ENCODE measurements at regions not wholly inside any gene's neighbourhood (a gene's known extent, or its start where the extent isn't known, plus 50 kb on each side); places are given as distances from the start of the nearest gene placed in this dataset.

- Histone ChIP-seq H3K4me1 (ENCODE audit: control insufficient read depth, insufficient read depth, low read length) (peaks cover 7% of the 10 kb centered on the region), H3K36me3 (ENCODE audit: control insufficient read depth, insufficient read depth, low read length) (no peaks in the 10 kb centered on the region), H3K27me3 (ENCODE audit: control insufficient read depth, insufficient read depth, low read length) (peaks cover 9% of the 10 kb centered on the region), H3K9me3 (ENCODE audit: control insufficient read depth, insufficient read depth, low read length) (no peaks in the 10 kb centered on the region), H3K27ac (ENCODE audit: low read depth, low read length) (no peak overlapping the region), H3K4me3 (ENCODE audit: low read depth, low read length) (no peak overlapping the region)
- 93% methylated on average over 7 of the region's 12 CpGs for WGBS (ENCODE audit: insufficient coverage)
- no peak for DNase-seq (ENCODE audit: low read depth in 4 of 6, low spot score in 6 of 6)
Measured at GRCh38 chr22:27382947-27383346, 418.6 kb downstream of the MN1 start.

- peaks cover 3% of the 10 kb centered on the region for H3K4me1 ChIP-seq (ENCODE audit: control insufficient read depth, insufficient read depth, low read length)
- H3K9me3 ChIP-seq (ENCODE audit: control insufficient read depth, insufficient read depth, low read length): no peaks in the 10 kb centered on the region
- WGBS (ENCODE audit: insufficient coverage): 83% methylated on average over 2 of the region's 3 CpGs
- H3K27ac ChIP-seq (ENCODE audit: low read depth, low read length): no peak overlapping the region
- no peaks in the 10 kb centered on the region for H3K36me3 ChIP-seq (ENCODE audit: control insufficient read depth, insufficient read depth, low read length)
- no peak overlapping the region for H3K4me3 ChIP-seq (ENCODE audit: low read depth, low read length)
- peaks cover 16% of the 10 kb centered on the region for H3K27me3 ChIP-seq (ENCODE audit: control insufficient read depth, insufficient read depth, low read length)
- no peak for DNase-seq (ENCODE audit: low read depth in 4 of 6, low spot score in 6 of 6)
Measured at GRCh38 chr22:27383896-27384295, 417.7 kb downstream of the MN1 start.

DNA sequence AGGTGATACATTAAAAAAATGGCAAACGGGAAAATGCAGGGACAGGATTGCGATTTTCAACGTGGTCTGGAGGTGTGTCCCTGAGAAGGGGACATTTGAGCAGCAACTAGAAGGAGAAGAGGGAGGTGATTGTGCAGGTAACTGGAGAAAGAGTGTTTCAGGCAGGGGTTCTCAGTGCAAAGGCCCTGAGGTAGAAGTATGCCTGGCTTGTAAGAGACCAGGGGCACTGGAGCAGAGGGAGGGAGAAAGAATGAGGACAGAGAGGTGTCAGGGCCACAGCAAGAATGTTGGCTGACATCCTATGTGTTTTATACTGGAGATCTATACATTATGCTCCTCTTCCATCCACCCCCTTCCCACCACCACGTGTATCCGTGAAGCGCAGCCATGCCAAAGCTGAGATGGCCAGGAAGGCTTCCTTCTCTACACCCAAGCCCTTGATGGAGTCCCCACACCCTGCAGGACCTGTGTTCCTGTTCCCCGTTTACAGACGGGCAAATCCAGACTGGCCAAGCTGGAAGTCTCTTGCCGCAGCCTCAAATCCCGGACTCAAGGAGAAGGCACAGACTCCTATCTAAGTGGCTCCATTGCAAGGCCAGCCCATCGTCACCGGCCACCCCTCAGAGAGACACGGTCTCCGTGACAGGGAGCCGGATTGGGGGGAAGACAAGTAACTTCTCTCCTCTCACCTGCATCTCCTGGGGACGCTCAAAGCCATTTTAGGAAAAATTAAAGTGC is 416.1 kb downstream of the MN1 start:
- no peaks in the 10 kb centered on the region for H3K9me3 ChIP-seq (ENCODE audit: control insufficient read depth, insufficient read depth, low read length)
- WGBS (ENCODE audit: insufficient coverage): 89% methylated on average over 14 of the region's 16 CpGs
- peaks cover 3% of the 10 kb centered on the region for H3K4me1 ChIP-seq (ENCODE audit: control insufficient read depth, insufficient read depth, low read length)
- H3K27me3 ChIP-seq (ENCODE audit: control insufficient read depth, insufficient read depth, low read length): peaks cover 16% of the 10 kb centered on the region
- H3K4me3 ChIP-seq (ENCODE audit: low read depth, low read length): no peak overlapping the region
- DNase-seq (ENCODE audit: low read depth in 4 of 6, low spot score in 6 of 6): no peak
- no peaks in the 10 kb centered on the region for H3K36me3 ChIP-seq (ENCODE audit: control insufficient read depth, insufficient read depth, low read length)
- H3K27ac ChIP-seq (ENCODE audit: low read depth, low read length): no peak overlapping the region

- Histone ChIP-seq H3K4me1 (ENCODE audit: control insufficient read depth, insufficient read depth, low read length) (peaks cover 3% of the 10 kb centered on the region), H3K27ac (ENCODE audit: low read depth, low read length) (no peak overlapping the region), H3K4me3 (ENCODE audit: low read depth, low read length) (no peak overlapping the region), H3K27me3 (ENCODE audit: control insufficient read depth, insufficient read depth, low read length) (peaks cover 16% of the 10 kb centered on the region), H3K36me3 (ENCODE audit: control insufficient read depth, insufficient read depth, low read length) (no peaks in the 10 kb centered on the region), H3K9me3 (ENCODE audit: control insufficient read depth, insufficient read depth, low read length) (no peaks in the 10 kb centered on the region)
- DNase-seq (ENCODE audit: low read depth in 4 of 6, low spot score in 6 of 6): no peak
- WGBS (ENCODE audit: insufficient coverage): 83% methylated on average over 7 of the region's 7 CpGs
Measured at GRCh38 chr22:27386186-27386585, 415.4 kb downstream of the MN1 start.

- H3K9me3 ChIP-seq (ENCODE audit: control insufficient read depth, insufficient read depth, low read length): no peaks in the 10 kb centered on the region
- H3K4me1 ChIP-seq (ENCODE audit: control insufficient read depth, insufficient read depth, low read length): peaks cover 9% of the 10 kb centered on the region
- no peak for DNase-seq (ENCODE audit: low read depth in 4 of 6, low spot score in 6 of 6)
- WGBS (ENCODE audit: insufficient coverage): 80% methylated on average over 1 of the region's 6 CpGs
- H3K4me3 ChIP-seq (ENCODE audit: low read depth, low read length): no peak overlapping the region
- H3K27ac ChIP-seq (ENCODE audit: low read depth, low read length): no peak overlapping the region
- H3K36me3 ChIP-seq (ENCODE audit: control insufficient read depth, insufficient read depth, low read length): no peaks in the 10 kb centered on the region
- H3K27me3 ChIP-seq (ENCODE audit: control insufficient read depth, insufficient read depth, low read length): peaks cover 16% of the 10 kb centered on the region
Measured at GRCh38 chr22:27387561-27387960, 414.0 kb downstream of the MN1 start.

DNA sequence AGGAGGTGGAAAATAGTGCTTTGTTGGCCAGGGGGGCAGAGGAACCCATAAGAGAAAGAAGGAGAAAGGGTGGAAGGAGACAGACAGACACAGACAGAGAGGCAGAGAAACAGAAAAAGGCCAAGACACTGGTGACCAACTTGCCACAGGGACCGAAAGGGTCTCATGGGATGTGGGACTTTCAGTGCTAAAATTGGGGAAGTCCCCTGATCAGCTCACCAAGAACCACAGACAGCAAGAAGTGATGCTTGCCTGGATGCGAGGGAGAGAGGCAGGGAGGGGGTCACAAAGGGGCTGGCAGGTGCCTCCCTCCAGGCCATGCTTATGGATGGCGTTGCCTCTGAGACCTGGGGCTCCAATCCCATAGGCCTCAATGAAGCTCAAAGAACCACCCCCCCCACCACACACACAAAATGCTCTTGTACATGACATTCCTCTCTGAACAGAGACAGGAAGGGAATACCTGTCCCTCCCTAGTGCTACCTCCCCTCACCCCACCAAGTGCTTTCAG is 413.4 kb downstream of the MN1 start:
- no peaks in the 10 kb centered on the region for H3K9me3 ChIP-seq (ENCODE audit: control insufficient read depth, insufficient read depth, low read length)
- H3K27ac ChIP-seq (ENCODE audit: low read depth, low read length): no peak overlapping the region
- H3K4me1 ChIP-seq (ENCODE audit: control insufficient read depth, insufficient read depth, low read length): peaks cover 9% of the 10 kb centered on the region
- no peak for DNase-seq (ENCODE audit: low read depth in 4 of 6, low spot score in 6 of 6)
- WGBS (ENCODE audit: insufficient coverage): 86% methylated on average over 3 of the region's 3 CpGs
- no peak overlapping the region for H3K4me3 ChIP-seq (ENCODE audit: low read depth, low read length)
- peaks cover 16% of the 10 kb centered on the region for H3K27me3 ChIP-seq (ENCODE audit: control insufficient read depth, insufficient read depth, low read length)
- no peaks in the 10 kb centered on the region for H3K36me3 ChIP-seq (ENCODE audit: control insufficient read depth, insufficient read depth, low read length)

DNA sequence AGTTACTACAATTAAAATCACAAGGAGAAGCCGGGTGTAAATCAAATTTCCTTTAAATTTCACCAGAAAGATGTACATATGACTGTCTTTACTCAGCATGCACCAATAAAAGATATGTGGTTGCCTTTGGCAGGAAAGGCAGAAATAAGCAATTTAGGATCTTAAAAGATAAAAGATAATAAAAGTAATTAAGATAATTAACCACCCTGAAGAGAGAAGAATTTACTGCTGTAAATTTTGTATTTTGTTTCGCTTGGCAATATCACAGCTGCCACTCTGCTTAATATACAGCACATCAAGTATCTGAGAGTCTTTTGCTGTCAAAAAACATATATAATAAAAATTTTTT is 411.9 kb downstream of the MN1 start:
- Histone ChIP-seq H3K9me3 (ENCODE audit: control insufficient read depth, insufficient read depth, low read length) (no peaks in the 10 kb centered on the region), H3K4me1 (ENCODE audit: control insufficient read depth, insufficient read depth, low read length) (peaks cover 9% of the 10 kb centered on the region), H3K27ac (ENCODE audit: low read depth, low read length) (no peak overlapping the region), H3K27me3 (ENCODE audit: control insufficient read depth, insufficient read depth, low read length) (peaks cover 16% of the 10 kb centered on the region), H3K36me3 (ENCODE audit: control insufficient read depth, insufficient read depth, low read length) (no peaks in the 10 kb centered on the region), H3K4me3 (ENCODE audit: low read depth, low read length) (no peak overlapping the region)
- DNase-seq (ENCODE audit: low read depth in 4 of 6, low spot score in 6 of 6): peak in 1 of 6 donors; percentile 34
- WGBS (ENCODE audit: insufficient coverage): no CpG with 5 or more reads among the region's 2 CpGs

DNA sequence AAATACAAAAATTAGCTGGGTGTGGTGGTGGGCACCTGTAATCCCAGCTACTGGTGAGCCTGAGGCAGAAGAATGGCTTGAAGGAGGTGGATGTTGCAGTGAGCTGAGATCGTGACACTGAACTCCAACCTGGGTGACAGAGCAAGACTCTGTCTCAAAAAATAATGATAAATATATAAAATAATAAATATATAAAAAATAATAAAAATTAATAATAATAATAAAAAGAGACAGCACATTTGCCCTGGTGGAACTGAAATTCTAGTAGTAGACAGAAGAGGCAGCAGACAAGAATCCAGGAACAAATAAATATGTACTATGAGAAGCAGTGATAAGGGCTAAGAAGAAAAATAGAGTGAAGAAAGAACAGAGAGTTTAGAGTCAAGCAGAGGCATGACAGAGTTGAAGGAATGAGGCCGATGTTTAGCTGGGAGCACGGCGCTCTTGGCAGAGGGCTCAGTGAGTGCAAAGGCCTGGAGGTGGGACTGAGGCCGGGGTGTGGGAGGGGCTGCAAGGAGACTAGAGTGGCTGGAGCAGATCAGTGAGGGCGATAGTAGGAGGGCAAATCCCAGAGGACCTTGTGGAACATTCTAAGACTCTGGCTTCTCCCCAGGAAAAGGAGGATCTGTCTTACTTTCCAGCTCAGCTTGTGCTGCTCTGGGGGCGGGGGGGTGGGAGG is 410.3 kb downstream of the MN1 start:
- 46% methylated on average over 6 of the region's 7 CpGs for WGBS (ENCODE audit: insufficient coverage)
- no peak for DNase-seq (ENCODE audit: low read depth in 4 of 6, low spot score in 6 of 6)
- H3K27me3 ChIP-seq (ENCODE audit: control insufficient read depth, insufficient read depth, low read length): peaks cover 12% of the 10 kb centered on the region
- no peak overlapping the region for H3K4me3 ChIP-seq (ENCODE audit: low read depth, low read length)
- no peak overlapping the region for H3K27ac ChIP-seq (ENCODE audit: low read depth, low read length)
- peaks cover 9% of the 10 kb centered on the region for H3K4me1 ChIP-seq (ENCODE audit: control insufficient read depth, insufficient read depth, low read length)
- no peaks in the 10 kb centered on the region for H3K36me3 ChIP-seq (ENCODE audit: control insufficient read depth, insufficient read depth, low read length)
- no peaks in the 10 kb centered on the region for H3K9me3 ChIP-seq (ENCODE audit: control insufficient read depth, insufficient read depth, low read length)

DNA sequence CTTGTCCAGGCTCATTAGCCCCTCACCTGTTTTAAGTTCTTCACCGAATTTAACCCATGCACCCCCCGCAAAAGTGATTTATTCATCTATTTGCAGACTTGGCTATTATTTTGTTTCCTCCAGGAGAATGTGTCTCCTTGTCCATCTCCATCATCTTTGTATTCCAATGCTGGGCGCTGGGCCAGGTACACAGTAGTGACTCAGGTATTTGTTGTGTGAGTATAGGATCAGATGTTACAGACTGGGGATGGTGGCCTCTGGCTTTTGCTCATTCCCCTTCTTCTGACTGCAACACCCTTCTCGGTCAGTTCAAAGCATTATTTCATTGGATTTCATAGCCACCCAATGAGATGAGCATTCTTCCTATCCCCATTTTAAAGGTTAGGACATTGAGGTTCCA is 408.2 kb downstream of the MN1 start:
- H3K9me3 ChIP-seq (ENCODE audit: control insufficient read depth, insufficient read depth, low read length): no peaks in the 10 kb centered on the region
- 83% methylated on average over 2 of the region's 4 CpGs for WGBS (ENCODE audit: insufficient coverage)
- H3K27me3 ChIP-seq (ENCODE audit: control insufficient read depth, insufficient read depth, low read length): peaks cover 7% of the 10 kb centered on the region
- DNase-seq (ENCODE audit: low read depth in 4 of 6, low spot score in 6 of 6): no peak
- no peaks in the 10 kb centered on the region for H3K36me3 ChIP-seq (ENCODE audit: control insufficient read depth, insufficient read depth, low read length)
- peaks cover 6% of the 10 kb centered on the region for H3K4me1 ChIP-seq (ENCODE audit: control insufficient read depth, insufficient read depth, low read length)
- no peak overlapping the region for H3K27ac ChIP-seq (ENCODE audit: low read depth, low read length)
- H3K4me3 ChIP-seq (ENCODE audit: low read depth, low read length): no peak overlapping the region

Measured in spinal cord (tissue), 9 donors.